Ovary (tissue), 7 donors: ENCODE measurements at regions not wholly inside any gene's neighbourhood (a gene's known extent, or its start where the extent isn't known, plus 50 kb on each side); places are given as distances from the start of the nearest gene placed in this dataset.
"Not testable (repeated sequence)": the region's sequence is repeated elsewhere in the genome, so short reads cannot be mapped to it uniquely, and the experiment has no call there.

Experiments
- DNase-seq, 5 donors: peaks; one replicate each; pipeline ENCODE4 v3.0.0-alpha.2; 2019 to 2020
- H3K27ac ChIP-seq, 2 donors: fragments of 200-600 bp; one replicate each; pipeline versions ENCODE4 v1.5.1 to v1.8.0; 2019 to 2022
- H3K27me3 ChIP-seq: fragments of 200-600 bp; one replicate; pipeline ENCODE4 v1.8.0; 2022
- H3K36me3 ChIP-seq: fragments of 200-600 bp; sonication (generic); one replicate; pipeline ENCODE4 v1.5.1; 2019
- H3K4me1 ChIP-seq: one replicate; pipeline ENCODE4 v1.8.1; 2013; ENCODE audit warnings: mild to moderate bottlenecking, moderate library complexity; ENCODE audit not compliant: insufficient read depth
- H3K4me3 ChIP-seq: fragments of 200-600 bp; sonication (generic); one replicate; pipeline ENCODE4 v1.5.1; 2017
- H3K9me3 ChIP-seq, 2 donors: fragments of 200-600 bp in 1 of 2; sonication (generic) in 1 of 2; one replicate each; pipeline versions ENCODE4 v1.5.1 to v1.8.1; 2013 to 2019; ENCODE audit warnings: mild to moderate bottlenecking in 1 of 2, moderate library complexity in 1 of 2
- CTCF ChIP-seq, 3 donors: fragments of 450-650 bp in 2 of 3; fragments of 200-600 bp in 1 of 3; IDR thresholded peaks; one replicate each; pipeline versions ENCODE4 v1.5.1 to v1.8.0; 2016 to 2022; ENCODE audit warnings: antibody characterized with exemption in 3 of 3, mild to moderate bottlenecking in 1 of 3
- EP300 ChIP-seq: sonication (generic); formaldehyde crosslinking; IDR thresholded peaks from one replicate; pipeline ENCODE4 v1.6.1; 2017; ENCODE audit warnings: antibody characterized with exemption
- POLR2A ChIP-seq: fragments of 450-650 bp; IDR thresholded peaks from one replicate; pipeline ENCODE4 v1.6.1; 2017; ENCODE audit warnings: antibody characterized with exemption, mild to moderate bottlenecking, moderate library complexity
- WGBS, 3 donors: extraction: QIAGEN DNeasy Blood & Tissue Kit in 1 of 3; methylation state at CpG; one replicate each; pipeline versions ENCODE4 v1.1.5 to v1.1.7; 2013 to 2017; 5-methylcytosine and 5-hydroxymethylcytosine counted together
- intact Hi-C, 4 donors: fragments of 100-400 bp; cut with DNase I; formaldehyde crosslinking; loops; one replicate each; pipeline versions ENCODE4 v1.11.0 to v1.15.1; 2022 to 2023
- donor health status: DM: no; HTN: no; CAD: no; lungs with moderate emphysema.
- donor health status: DM: no; HTN: no; CAD: no.
- donor health status: Bipolar disorder and iron deficiency.
- donor health status: DM: no; HTN: no; CAD: no.
- donor health status: DM: yes; HTN: yes; CAD: no.

GRCh38 chr9:88258024-88258423, 119.7 kb upstream of the SPATA31C2 start:
- DNase-seq, result peak in 2 of 5 donors; percentile 31 to 40
- H3K27ac ChIP-seq, result no peak overlapping the region
- peaks cover 3% of the 10 kb centered on the region for H3K4me1 ChIP-seq
- H3K4me3 ChIP-seq, result no peak overlapping the region
- TF ChIP-seq CTCF (IDR thresholded peaks at IDR 0.05) (no peak), POLR2A (no peak), EP300 (no peak)
- H3K27me3 ChIP-seq, result no peaks in the 10 kb centered on the region
- 2 to 5% (median 2%) methylated on average over 2 of the region's 2 CpGs for WGBS, 3 donors
- no peaks in the 10 kb centered on the region for H3K36me3 ChIP-seq
- intact Hi-C loops, result no loop called here
- H3K9me3 ChIP-seq, result no peaks in the 10 kb centered on the region

GRCh38 chr9:88256216-88256615, 117.9 kb upstream of the SPATA31C2 start:
- TF ChIP-seq EP300 (no peak), CTCF (IDR thresholded peaks at IDR 0.05) (no peak), POLR2A (no peak)
- Histone ChIP-seq H3K4me1 (peaks cover 3% of the 10 kb centered on the region), H3K4me3 (no peak overlapping the region), H3K27me3 (no peaks in the 10 kb centered on the region), H3K36me3 (no peaks in the 10 kb centered on the region), H3K27ac (no peak overlapping the region), H3K9me3 (no peaks in the 10 kb centered on the region)
- 91 to 94% (median 92%) methylated on average over 7 of the region's 7 CpGs for WGBS, 3 donors
- DNase-seq, result no peak
- intact Hi-C loops, result no loop called here

- H3K27ac ChIP-seq, DNase-seq, H3K9me3 ChIP-seq, H3K4me1 ChIP-seq, H3K27me3 ChIP-seq, intact Hi-C loops, H3K4me3 ChIP-seq, H3K36me3 ChIP-seq: not testable (repeated sequence)
- WGBS, 3 donors, result 50 to 56% (median 56%) methylated on average over 4 of the region's 4 CpGs
Measured at GRCh38 chr9:88255806-88256205, 117.5 kb upstream of the SPATA31C2 start.

- Histone ChIP-seq H3K27me3 (no peaks in the 10 kb centered on the region), H3K4me3 (no peak overlapping the region), H3K9me3 (no peaks in the 10 kb centered on the region), H3K36me3 (no peaks in the 10 kb centered on the region), H3K27ac (no peak overlapping the region), H3K4me1 (no peaks in the 10 kb centered on the region)
- intact Hi-C loops, result no loop called here
- WGBS, 3 donors, result 93 to 100% (median 100%) methylated on average over 1 of the region's 1 CpG
- DNase-seq, result no peak
- TF ChIP-seq EP300 (no peak), CTCF (IDR thresholded peaks at IDR 0.05) (no peak), POLR2A (no peak)
Measured at GRCh38 chr9:88251903-88252302, 113.6 kb upstream of the SPATA31C2 start.

GRCh38 chr9:88243736-88244135, 105.5 kb upstream of the SPATA31C2 start:
- Histone ChIP-seq H3K4me1 (no peaks in the 10 kb centered on the region), H3K27ac (no peak overlapping the region), H3K27me3 (no peaks in the 10 kb centered on the region), H3K9me3 (no peaks in the 10 kb centered on the region), H3K36me3 (no peaks in the 10 kb centered on the region), H3K4me3 (no peak overlapping the region)
- intact Hi-C loops, result no loop called here
- TF ChIP-seq EP300, result no peak
- no peak for TF ChIP-seq CTCF (IDR thresholded peaks at IDR 0.05)
- no peak for TF ChIP-seq POLR2A
- DNase-seq, result no peak
